ENCODE measurements at regions not wholly inside any gene's neighbourhood (a gene's known extent, or its start where the extent isn't known, plus 50 kb on each side); places are given as distances from the start of the nearest gene placed in this dataset.

DNA sequence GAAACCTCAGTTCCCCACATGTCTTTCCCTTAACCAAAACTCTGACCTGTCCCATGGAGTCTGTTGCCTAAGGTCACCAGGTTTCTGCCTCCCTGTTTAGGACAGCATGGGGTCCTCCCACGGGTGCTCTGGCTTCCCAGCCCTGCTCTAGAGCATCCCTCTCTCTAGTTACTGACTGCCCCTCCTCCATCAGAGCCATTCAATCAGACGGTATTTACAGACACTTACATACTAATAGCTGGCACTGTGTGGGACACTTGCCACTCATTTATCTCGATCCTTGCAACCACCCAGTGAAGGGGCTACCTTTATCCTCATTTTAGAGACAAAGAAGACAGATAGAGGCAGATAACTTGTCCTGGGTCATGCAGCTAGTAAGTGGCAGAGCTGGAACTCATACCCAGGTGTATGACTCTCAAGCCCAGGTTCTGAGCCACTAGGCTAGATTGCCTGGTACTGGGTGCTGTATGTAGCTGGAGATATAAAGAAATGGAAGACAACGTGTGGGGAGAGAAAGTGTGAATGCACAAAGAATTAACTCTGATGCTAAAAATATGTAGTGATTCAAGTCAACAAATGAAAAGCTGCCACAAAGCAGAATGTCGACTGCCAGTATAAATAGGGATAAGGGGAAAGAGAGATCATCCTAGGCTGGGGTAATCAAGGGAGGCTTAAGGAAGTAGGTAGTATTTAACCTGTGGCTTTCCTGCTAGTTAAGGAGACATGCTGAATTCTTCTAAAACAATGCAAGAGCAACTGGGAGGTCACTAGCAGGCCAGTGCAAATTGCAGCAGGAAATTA is 52.5 kb upstream of the PDE8B start:
- DNase-seq (ENCODE audit: low spot score), result no peak

DNA sequence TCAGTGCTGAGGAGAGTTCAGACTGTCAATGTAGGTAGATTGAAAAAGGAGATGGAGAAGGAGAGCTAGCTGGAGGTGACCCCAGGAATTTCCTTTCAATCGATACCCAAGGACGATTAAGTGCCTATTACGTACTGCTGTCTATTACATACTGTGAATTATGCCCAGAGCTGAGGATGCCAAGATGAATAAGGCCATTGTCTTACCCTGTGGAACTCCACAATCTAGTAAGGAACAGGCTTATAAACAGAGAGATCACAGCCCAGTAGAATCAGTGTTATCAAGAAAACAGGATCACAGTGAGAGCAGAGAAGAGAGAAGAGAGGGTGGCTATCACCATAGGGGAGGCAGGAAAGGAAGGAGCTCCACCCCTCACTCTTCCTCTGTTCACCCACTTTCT is 54.1 kb upstream of the PDE8B start:
- no peak for DNase-seq (ENCODE audit: low spot score)

DNA sequence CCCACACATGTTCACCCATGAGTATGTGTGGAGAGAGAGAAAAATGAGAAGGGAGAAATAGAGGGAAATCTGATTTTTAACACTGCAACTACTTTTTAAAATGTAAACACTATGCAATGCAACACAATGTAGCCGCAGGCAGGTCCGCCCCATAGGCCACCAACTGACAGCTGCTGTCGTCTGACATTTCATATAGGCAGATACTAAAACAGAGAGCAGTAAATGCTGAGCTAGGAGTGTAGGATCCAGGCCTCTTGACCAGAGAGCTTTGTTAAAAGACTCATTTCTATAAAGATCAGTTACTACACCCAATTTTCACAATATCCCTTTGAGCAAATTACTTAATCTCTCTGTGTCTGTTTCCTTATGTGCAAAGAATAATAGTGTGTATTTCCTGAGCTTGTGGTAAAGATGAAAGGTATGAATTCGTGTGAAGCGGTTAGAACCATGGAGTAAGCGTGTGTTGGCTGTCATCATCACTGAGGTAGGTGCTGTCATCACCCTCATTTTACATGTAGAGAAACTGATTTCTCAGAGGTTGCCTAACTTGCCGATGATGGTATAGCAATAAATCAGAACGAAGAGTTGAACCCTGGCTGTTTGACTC is 55.2 kb upstream of the PDE8B start:
- no peak for DNase-seq (ENCODE audit: low spot score)

DNA sequence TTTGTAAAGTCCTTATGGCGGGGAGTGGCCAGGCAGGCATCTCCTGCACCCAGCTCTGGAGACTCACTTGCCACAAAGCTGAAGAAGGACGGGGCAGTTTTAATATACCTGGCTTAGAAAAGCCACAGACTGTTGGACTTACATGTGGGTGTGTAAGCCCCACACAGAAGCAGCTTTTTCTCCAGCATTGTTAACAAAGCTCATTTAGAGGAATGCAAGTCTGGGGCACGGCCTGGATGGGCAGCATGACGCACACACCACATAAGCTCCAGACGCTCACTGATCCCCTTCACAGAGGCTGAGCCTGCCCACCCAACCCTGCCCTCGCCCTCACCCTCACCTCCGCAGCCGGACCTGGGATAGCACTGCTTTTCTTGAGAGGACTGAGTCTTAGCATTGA is 58.0 kb upstream of the PDE8B start:
- no peak for DNase-seq (ENCODE audit: low spot score)

DNA sequence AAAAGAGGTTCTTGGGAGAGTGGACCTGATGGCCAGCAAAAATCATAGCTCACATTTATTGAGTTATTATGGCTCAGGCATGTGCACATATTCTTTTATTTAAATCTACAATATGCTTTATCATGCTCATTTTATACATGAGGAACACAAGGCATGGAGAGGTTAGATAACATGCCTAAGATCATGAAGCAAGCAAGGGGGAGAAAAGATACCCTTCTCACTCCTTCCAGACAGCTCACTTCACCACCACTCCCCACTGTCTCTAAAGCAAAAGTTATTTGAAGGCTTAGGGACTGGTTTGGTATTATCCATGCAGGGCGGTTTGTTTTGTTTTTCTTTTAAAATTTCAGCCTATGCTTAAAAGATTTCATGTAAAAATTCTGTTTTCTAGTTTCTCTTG is 59.0 kb upstream of the PDE8B start:
- DNase-seq (ENCODE audit: low spot score), result no peak

DNA sequence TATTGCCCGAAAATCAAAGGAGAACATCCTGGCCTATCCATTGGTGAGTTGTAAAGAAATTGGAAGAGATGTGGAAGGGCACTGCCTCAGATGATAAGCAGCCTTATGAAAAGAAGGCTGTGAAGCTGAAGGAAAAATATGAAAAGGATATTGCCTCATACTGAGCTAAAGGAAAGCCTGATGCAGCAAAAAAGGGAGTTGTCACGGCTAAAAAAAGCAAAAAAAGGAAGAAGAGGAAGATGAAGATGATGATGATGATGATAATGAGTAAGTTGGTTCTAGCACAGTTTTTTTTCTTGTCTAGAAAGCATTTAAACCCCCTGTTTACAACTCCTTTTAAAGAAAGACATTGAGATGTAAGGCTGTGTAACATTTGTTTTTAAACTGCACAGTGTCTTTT is 59.8 kb upstream of the ZBED3 start:
- DNase-seq (ENCODE audit: low spot score), result no peak

DNA sequence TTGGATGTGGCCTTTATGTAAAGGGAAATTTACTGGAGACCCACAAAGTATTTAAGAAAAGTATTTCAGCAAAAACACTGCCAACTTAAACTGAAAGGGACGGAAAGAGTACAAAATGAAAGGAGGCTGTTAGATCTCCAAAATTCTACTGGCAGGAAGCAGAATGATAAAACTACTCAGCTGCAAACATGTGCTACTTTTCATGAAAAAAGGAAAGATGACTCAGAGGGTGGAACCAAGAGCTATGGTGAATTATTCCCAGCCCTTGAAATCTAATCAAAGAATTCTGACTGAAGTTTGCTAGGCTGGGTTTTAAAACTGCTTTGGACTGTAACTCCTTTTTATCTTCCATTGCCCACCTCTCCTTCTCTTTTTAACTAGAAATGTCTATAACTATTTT is 58.6 kb upstream of the ZBED3 start:
- DNase-seq (ENCODE audit: low spot score), result no peak

DNA sequence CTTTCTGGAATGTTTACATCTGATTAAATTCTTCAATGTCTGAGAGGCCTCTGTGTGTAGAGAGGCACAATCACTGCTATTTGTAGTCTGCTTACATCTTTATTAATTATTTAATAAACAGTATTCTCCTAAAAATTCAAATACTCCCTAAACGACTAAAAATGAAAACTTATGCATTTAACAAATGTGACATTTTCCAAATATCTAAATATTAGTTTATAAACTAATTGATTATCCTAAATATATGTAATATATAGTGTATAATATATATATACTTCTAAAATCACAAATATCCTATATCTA is 57.7 kb upstream of the ZBED3 start:
- no peak for DNase-seq (ENCODE audit: low spot score)

DNA sequence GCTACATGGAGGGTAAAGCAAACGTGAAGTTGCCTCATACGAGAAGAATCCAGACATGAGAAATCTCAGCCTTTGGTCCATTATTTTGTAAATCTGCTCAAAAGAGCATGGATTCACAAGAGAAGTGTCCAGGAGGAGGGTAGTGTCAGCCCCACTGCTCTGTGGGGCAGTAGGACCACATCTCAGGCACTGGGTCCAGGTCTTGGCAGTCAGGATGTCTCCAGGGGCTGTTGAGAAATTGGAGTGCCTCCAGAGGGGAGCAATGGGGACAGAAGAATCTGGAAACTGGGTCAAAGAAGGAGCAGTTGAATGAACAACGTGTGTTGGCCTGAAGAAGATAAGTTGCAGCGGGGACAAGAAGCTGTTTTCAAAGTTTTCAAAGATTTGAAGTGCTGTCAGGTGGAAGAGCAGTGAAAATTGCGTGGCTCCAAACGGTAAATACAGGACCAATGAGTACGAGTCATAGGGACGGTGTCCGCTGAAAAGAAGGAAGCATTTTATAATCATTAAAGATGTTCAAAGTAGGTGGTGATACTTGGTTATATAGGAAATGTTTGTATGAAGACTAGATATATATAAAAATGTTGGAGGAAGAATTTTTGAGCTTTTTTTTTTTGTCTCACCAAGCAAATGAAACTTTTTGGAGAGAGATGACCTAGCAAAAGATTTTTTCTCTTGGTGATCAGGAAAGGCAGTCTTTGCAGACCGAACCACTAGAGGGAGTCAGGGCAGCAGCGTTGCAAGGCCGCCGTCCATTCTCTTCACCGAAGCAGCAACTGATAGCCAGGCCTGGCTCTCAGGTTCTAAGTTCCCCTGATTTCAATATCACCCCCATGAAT is 57.1 kb upstream of the ZBED3 start:
- peak; percentile 45 for DNase-seq (ENCODE audit: low spot score)

DNA sequence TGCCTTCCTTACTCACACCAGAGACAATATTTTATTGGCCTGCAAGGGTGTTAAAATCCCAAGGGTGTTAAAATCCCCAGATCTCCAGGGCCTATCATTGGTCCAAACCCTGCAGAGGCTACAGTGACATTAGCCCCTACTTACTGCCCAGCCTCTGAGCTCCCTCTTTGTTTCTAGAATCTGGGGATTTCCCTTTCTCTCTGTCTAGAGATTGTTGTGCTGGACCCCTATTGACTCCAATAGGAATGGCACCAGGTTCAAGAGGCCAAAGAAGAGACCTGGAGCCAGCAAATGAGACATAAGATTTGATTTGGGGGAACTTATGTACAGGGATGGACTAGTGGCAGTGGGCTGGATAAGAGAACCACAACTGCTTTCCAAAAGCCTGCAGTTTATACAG is 53.3 kb upstream of the ZBED3 start:
- no peak for DNase-seq (ENCODE audit: low spot score)

DNA sequence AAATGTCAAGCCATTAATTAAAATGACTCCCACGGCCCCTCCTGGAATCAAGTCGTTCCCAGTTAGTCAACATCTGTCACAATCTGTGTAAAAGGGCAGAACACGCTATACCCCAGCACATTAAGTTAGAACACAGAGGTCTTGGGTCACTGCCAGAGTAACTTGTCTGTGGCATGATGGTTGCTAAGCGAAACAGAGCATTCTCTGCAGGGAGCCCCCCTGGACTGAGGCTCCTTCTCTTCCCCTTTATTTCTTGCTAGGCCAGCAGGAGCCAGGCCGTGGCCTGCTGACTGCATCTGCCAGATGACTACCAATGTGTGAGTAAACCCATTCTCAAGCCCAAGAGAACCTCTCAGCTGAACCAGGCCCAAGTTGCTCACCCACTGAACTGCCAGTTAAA is 51.9 kb upstream of the ZBED3 start:
- no peak for DNase-seq (ENCODE audit: low spot score)
